DMS153 (cell line): ENCODE measurements at regions not wholly inside any gene's neighbourhood (a gene's known extent, or its start where the extent isn't known, plus 50 kb on each side); places are given as distances from the start of the nearest gene placed in this dataset.

Experiments
- DNase-seq: peaks from one replicate; lab custom pipeline; 2025; lab: John Stamatoyannopoulos, UW

GRCh38 chr6:165986311-165986913, 181.2 kb downstream of the TBXT start:
- DNase-seq: no peak

- no peak for DNase-seq
Observed at GRCh38 chr6:165985806-165986299, 181.8 kb downstream of the TBXT start.

- DNase-seq: no peak
Observed at GRCh38 chr6:165985281-165985805, 182.3 kb downstream of the TBXT start.

GRCh38 chr6:165984729-165985275, 182.8 kb downstream of the TBXT start:
- DNase-seq: no peak

GRCh38 chr6:165983112-165984072, 184.3 kb downstream of the TBXT start:
- no peak for DNase-seq

- DNase-seq: no peak
Observed at GRCh38 chr6:165978476-165978875, 189.2 kb downstream of the TBXT start.

- no peak for DNase-seq
Observed at GRCh38 chr6:165976684-165977083, 191.0 kb downstream of the TBXT start.

GRCh38 chr6:165974817-165975216, 192.8 kb downstream of the TBXT start:
- no peak for DNase-seq

- DNase-seq: no peak
Observed at GRCh38 chr6:165973473-165973872, 194.2 kb downstream of the TBXT start.

GRCh38 chr6:165972139-165972802, 195.4 kb downstream of the TBXT start:
- no peak for DNase-seq

- no peak for DNase-seq
Observed at GRCh38 chr6:165971202-165971601, 196.4 kb downstream of the TBXT start.

GRCh38 chr6:165970001-165970400, 197.7 kb downstream of the TBXT start:
- no peak for DNase-seq

GRCh38 chr6:165969184-165969583, 198.5 kb downstream of the TBXT start:
- DNase-seq: no peak

GRCh38 chr6:165968408-165968807, 199.2 kb downstream of the TBXT start:
- no peak for DNase-seq

- no peak for DNase-seq
Observed at GRCh38 chr6:165967810-165968407, 199.7 kb downstream of the TBXT start.

GRCh38 chr6:165963750-165964149, 203.9 kb downstream of the TBXT start:
- no peak for DNase-seq

- no peak for DNase-seq
Observed at GRCh38 chr6:165962366-165962765, 205.3 kb downstream of the TBXT start.

- no peak for DNase-seq
Observed at GRCh38 chr6:165961233-165961632, 206.4 kb downstream of the TBXT start.

- DNase-seq: no peak
Observed at GRCh38 chr6:165960695-165961094, 207.0 kb downstream of the TBXT start.

- DNase-seq: no peak
Observed at GRCh38 chr6:165959627-165960026, 208.0 kb downstream of the TBXT start.

- DNase-seq: no peak
Observed at GRCh38 chr6:165956874-165957273, 210.8 kb downstream of the TBXT start.

- no peak for DNase-seq
Observed at GRCh38 chr6:165952514-165952913, 215.1 kb downstream of the TBXT start.
